Inflammatory macrophage (primary cell): ENCODE measurements at regions not wholly inside any gene's neighbourhood (a gene's known extent, or its start where the extent isn't known, plus 50 kb on each side); places are given as distances from the start of the nearest gene placed in this dataset.
A peak's percentile ranks its signal among the peaks of the same experiment; 100 is the strongest.

ENCODE experiments used
- DNase-seq, 2 donors: peaks; one replicate each; pipeline ENCODE4 v3.0.0-alpha.2; 2020 to 2022

DNA sequence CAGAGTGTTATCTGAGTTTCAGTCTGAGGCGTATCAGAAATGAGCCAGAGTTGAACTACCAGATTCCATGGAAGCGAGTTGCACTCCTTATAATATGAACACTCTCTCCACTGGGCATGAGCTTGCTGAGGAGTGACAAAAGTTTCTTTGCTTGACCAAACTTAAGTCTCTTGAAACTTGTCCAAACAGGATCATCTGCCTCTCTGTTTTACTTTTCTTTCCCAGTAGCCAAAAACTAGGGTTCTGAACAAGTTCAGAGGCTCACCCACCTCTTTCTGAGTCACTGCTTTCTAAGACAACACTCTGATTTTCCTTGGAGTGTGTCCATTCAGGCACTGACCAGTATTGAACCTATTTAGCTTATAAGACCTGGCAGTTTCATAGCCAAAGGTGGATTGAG, 233.2 kb upstream of the TCF4 start:
- DNase-seq, result no peak

GRCh38 chr18:55819448-55819847, 231.5 kb upstream of the TCF4 start:
- no peak for DNase-seq

GRCh38 chr18:55818284-55818683, 230.3 kb upstream of the TCF4 start:
- no peak for DNase-seq

DNA sequence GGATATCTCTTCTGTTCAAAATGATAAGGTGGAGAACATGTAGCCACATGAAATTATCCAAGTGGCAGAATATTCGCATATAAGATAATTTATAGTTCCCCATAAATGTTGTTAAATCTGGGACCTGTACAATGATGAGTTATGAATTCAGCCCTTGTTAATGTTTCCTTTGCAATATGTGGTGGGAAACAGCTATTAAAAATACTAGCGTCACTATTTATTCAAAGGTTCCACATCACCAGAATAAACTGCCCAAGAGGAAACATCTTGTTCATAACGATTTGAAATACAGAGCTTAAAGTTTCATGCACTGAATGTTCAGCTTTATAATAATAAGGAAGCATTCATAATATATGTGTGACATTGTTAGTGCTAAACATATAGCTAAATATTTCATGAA, 223.9 kb upstream of the TCF4 start:
- DNase-seq, result no peak

DNA sequence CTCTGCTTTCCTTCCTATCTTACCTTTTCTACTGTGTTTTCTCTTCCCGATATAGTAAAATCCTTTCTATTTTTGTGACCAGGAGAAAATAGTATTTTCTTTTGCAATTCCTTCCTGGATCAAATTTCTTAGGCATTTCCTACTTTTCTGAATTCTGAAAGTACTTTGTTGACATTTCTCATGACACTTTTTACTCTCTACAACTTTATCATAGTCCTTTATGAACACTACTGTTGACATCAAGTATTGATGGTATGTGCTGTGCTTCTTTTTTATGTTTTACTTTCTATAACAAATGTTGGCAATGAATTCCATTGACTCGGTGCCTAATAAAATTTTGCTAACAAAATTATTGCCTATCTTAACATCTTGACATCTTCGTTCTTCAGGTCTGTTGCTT, 217.7 kb upstream of the TCF4 start:
- no peak for DNase-seq

- no peak for DNase-seq
These were observed 207.2 kb upstream of the TCF4 start for GRCh38 chr18:55795101-55795669.

- no peak for DNase-seq
These were observed 206.5 kb upstream of the TCF4 start for GRCh38 chr18:55794288-55795052.

DNA sequence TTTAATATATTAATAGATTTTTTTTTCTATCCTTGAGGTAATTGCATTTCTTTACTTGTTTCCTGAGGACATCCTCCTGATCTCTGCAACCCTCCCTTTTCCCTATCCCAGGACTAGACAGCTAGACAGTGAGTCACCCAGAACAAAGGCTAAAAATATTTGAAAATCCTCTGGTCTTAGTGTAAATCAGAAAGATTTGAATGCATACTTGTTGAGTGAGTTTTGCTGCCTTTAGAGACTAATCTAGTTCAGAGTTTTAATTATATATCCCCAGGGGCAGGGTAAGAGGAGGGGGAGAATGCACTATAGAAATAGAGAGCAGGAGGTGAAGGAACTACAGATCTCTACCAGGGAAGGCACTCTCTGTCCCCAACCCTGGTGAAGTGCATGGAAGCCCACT, 202.3 kb upstream of the TCF4 start:
- no peak for DNase-seq

DNA sequence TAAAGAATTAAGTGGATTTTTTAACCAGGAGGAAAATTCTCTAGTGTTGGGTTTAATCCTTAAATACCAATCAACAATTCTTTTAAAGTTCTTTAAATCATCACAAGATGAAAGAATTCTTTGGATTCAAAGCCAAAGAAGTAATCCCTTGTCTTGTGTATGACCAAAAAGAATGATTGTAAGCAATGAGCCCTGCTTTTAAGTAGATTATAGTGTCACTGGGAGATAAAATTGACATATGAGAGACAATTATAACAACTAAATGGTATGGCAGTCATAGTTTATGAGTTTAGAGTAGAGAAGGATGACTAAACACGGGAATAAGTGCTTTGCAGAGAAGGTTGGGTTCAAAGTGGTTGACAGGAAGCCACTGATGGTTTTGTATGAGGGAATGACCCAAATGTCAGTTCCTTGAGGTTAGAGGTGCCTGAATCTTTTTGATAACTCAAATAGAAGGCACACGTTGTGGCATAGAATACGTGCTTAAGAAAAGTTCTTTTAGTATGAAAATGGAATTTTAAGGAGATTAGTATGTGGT, 199.6 kb upstream of the TCF4 start:
- DNase-seq, result no peak

DNA sequence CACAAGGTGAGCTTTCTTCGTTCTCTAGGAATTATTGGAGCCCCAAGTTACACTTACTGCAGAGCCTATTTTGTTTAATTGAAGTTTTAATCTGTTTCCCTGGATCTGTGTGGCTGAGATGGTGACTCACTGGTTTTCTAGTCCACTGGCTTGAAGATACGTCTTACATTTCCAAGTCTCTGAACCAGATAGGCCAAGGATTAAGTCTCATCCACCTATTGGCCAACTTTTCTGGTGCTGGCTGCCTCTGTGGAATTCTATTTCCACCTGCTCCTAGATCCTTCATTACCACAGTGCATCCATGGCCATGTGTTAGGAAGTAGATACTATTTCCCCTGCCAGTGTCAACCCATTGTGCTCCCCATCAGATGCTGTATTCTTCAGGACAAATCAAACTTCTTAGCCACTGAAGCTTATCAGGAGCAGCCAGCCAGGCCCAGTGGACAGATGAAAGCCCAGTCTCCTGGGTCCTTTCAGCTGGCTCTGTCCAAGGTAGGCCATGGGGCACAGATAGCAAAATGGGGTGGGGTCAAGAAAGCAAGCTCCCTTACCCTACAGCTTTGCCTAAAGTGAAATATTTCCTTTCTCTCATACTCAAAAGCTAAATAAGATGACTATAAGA, 198.8 kb upstream of the TCF4 start:
- no peak for DNase-seq

DNA sequence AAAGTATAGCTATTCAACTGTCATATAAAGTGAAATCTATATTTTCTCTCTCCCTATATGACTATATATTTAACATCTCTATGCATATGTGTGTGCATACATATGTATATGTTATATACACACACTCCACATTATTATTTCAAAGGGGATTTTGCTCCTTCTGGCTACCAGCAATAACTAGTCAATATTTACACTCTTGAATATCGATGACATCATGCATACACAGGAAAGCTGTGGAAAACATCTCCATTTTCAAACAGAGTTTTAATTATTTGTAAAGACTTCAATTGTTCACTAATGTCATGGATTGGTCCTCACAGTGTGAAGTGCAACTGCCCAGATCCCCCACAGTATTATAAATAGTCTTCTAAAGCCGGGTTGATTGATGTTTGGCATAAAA, 195.9 kb upstream of the TCF4 start:
- no peak for DNase-seq

DNA sequence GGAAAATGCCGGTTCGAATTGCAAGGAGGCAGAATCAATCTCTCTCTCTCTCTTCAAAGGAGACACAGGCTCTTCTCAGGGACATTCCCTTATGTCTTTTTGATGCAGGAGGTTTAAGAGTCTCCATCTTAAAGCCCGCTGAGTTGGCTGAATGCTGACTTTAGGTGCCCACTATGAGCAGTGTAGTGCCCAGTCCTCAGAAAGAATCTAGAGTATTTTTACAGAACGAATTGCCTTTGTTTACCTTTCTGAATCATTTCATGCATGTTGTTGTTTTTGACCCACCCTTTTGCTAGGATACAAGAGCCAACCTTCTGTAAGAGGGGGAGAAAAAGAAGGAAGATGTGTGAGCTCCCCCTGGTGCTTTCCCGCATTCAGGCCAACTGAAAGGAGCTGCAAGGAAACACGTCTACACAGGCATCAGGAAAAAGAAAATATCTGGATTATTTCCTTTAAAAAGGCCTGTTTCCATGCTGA, 193.5 kb upstream of the TCF4 start:
- DNase-seq, result peak in 1 of 2 donors; percentile 9

DNA sequence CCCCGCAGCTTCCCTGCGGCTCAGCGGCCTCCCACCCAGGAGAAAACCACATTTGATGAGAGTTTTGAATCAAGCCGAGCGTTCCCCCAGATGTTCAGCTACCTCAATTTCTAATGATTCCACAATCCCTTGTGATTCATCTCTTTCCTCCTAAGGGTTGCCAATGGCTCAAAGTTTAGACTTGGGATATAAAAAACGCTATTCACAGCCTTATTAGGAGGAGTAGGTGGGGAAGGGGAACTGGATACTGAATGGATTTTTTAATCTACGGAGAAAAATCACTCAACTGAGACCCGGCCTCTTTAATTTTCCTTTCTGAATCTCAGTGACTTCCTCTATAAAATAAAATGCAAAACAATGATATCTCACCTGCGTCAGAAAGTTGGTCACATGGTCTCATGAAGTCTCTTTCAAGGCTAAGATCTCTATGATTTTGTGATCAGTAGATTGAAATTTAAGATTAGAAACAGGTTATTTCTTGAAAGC, 192.6 kb upstream of the TCF4 start:
- DNase-seq, result no peak

- peak in 1 of 2 donors; percentile 1 for DNase-seq
These were observed 191.9 kb upstream of the TCF4 start for GRCh38 chr18:55779691-55780585.

GRCh38 chr18:55778788-55779690, 191.0 kb upstream of the TCF4 start:
- DNase-seq, result peak; percentile 27 to 84

DNA sequence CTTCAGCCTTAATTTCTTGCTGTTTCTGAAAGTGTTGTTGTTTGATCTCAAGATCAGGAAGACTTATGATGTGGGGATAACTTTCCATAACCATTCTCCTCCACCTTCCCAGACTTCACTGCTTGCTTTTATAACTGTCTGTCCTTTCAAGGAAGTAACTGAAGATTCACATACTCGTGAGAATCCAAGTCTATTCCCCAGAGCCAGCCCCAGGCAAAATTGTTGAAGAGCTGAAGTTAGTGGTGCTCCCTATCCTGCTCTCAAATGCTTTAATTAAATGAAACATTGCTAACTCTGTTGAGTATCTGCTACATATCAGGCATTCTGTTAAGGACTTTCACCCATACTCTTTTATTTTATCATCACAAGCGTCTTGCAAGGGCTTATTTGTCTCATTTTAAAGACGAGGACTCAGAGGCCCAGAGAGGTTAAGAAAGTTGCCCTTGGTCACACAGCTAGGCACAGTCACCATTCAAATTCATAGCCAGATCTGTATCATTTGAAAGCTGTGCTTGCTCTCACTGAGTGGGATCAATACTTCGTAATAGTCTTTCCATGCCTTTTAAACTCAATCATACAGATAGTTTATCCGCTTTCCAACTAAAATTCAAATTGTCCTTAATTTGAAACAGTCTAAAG, 189.8 kb upstream of the TCF4 start:
- no peak for DNase-seq

- DNase-seq, result no peak
These were observed 188.0 kb upstream of the TCF4 start for GRCh38 chr18:55775972-55776371.

- no peak for DNase-seq
These were observed 186.5 kb upstream of the TCF4 start for GRCh38 chr18:55774505-55774904.

DNA sequence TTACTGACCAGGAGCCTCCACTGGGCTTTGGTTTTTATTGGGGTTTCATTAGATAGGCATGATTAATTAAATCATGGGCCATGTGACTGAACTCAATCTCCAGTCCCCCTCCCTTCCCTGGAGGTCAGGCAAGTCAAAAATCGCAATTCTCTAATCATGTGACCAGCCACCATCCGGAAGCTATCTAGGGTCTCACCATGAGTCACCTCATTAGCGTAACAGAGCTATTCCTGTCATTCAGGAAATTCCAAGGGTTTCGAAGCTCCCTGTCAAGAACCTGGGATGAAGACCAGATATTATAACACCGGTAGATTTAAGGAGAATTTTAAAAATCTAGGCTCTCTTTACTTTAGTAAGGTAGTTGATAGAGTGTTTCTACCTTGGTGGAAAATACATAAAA, 180.3 kb upstream of the TCF4 start:
- DNase-seq, result no peak

DNA sequence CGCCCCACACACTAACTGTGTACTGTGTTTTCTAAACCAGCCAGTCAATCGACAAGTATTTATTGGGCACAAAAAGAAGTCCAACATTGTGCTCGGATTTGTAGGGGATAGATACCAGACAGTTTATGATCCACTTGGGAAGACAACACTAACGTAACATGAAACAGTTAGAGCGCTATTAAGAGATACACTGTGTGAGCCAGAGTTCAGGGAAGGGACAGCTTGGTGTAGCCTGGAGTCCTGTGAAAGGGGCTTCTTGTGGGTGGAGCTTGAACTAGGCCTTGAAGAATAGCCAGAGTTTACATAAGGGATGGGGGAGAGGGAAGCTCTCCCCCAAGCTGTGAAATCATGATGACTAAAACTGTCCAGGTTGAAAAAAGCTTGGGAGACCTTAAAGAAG, 176.4 kb upstream of the TCF4 start:
- no peak for DNase-seq

- no peak for DNase-seq
These were observed 175.8 kb upstream of the TCF4 start for GRCh38 chr18:55763805-55764204.
